ENCODE measurements at regions not wholly inside any gene's neighbourhood (a gene's known extent, or its start where the extent isn't known, plus 50 kb on each side); places are given as distances from the start of the nearest gene placed in this dataset.

DNA sequence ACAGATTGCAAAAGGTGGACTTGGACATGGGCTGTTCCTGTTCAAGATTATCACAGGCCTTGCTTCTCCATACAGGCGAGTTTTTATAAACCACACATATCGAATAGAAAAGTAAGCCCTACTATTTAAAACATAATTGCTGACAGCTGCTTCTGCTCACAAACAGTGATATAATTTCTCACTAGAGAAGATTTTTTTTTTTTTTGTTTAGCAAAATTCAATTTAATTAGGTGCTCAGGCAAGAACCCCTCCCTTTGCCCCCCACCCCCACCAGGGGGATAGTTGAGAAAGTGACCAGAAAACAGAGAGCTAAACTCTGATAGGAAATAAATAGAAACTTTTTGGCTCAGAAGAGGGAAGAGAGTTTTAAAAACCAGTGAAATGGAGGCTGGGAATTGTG, 132.8 kb upstream of the CRY1 start:
- no peak for DNase-seq

GRCh38 chr12:107228076-107228475, 134.7 kb upstream of the CRY1 start:
- no peak for DNase-seq

DNA sequence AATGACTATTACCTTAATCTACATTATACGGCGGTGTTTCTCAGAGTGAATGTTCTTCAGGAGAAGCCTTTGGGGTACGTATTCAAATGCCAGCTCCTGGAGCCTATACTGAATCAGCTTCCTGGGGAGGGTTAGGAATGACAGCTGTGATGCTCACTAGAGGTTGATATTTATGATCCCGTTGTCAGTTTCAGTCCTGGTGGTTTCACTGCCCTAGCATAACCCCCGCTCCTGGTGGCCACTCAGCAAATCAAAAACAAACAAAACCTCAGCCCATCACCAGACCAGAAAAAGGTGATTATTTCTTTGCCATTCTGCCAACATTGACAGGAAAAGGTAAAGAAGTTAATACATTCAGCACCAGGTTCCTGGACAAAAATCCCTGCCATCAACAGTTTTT, 136.5 kb upstream of the CRY1 start:
- DNase-seq = no peak

DNA sequence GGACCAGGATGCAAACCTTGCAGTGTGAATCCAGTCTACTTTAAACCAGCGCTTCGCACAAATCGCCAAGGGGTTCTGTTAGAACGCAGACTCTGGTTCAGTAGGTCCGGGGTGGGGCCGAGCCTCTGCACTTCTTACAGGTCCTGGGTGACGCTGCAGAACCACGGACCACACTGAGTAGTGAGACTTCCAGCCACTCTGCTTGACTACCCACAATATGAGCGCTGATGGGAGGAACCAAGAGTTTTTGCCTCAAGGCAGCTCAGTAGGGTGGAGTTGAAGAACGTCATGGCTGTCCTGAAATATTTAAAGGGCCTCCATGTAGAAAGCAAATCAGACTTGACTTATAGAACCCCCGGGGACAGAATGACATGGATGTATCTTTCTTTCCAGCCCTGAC, 138.0 kb upstream of the CRY1 start:
- DNase-seq = no peak

DNA sequence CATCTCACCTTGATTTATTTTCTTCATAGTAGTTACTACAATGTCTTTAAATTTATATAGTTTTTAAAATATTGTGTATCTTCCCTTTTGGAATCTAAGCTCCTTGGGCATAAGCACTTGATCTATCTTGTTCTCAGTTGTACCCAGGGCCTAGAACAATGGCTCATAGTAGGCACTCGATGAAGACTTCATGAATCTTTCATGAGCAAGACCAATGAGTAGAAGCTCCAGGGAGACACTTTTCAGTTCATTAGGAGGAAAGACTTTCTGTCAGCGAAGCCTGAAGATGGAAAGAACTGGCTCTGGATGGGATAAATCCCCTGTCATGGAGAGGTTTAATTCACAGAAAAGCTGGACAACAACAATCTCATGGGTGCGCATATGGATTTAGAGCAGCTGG, 140.2 kb upstream of the CRY1 start:
- DNase-seq = no peak

- DNase-seq = no peak
These were observed 142.3 kb upstream of the CRY1 start for GRCh38 chr12:107235600-107235999.

GRCh38 chr12:107236824-107237511, 143.6 kb upstream of the CRY1 start:
- no peak for DNase-seq

- no peak for DNase-seq
These were observed 144.9 kb upstream of the CRY1 start for GRCh38 chr12:107238296-107238695.

DNA sequence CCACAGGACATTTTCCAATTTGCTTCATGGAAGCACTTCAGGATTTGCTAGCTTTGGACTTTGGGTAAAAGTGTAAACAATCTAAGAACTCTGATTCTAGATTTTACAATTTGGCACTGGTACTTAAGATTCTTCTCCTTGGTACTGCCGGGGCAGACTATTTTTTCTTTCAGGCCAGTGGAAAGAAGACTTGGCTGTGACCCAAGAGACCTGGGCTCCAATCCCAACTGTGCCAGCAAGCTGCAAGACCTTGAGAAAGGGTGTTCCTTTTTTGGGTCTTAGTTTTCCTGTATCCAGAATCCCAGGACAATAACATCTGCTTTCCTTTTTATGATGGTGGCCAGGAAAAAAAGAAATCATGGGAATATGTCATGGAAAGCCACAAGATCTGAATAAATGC, 148.1 kb upstream of the CRY1 start:
- no peak for DNase-seq

DNA sequence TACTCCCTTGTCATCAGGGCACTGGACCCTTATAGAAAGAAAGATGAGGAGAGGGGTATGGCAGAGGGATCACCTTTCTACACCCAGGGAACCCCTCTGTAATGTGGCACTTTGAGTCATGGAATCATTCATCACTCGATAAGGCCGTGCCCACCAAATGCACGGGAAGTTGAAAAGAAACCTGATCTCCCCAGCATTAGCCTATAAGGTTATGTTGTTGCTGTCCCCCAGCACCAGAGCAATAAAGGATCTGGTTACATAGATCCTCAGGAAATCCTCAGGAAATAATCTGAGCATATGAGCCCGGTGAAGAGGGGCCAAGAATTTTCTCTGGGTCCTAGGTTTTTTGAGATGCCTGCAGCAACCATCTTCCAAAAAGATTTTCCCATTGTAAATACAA, 148.8 kb upstream of the CRY1 start:
- no peak for DNase-seq

- DNase-seq = no peak
These were observed 150.0 kb upstream of the CRY1 start for GRCh38 chr12:107243341-107243740.

GRCh38 chr12:107244584-107244983, 151.2 kb upstream of the CRY1 start:
- no peak for DNase-seq

DNA sequence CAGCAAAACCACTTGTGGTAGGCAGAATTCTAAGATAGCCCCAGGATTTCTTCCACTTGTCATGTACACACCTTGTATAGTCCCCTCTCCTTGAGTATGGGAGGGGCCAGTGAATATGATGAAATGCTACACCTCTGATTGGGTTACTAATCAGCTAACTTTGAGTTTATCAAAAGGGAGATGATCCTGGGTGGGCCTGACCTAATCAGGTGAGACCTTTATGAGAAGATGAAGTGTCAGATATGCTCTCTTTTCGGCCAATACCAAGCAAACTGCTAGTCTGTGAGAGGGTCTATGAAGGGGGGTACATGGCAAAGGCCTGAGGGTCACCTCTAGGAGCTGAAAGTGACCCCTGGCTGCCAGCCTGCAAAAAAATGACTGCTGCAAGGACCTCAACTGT, 154.3 kb upstream of the CRY1 start:
- no peak for DNase-seq

DNA sequence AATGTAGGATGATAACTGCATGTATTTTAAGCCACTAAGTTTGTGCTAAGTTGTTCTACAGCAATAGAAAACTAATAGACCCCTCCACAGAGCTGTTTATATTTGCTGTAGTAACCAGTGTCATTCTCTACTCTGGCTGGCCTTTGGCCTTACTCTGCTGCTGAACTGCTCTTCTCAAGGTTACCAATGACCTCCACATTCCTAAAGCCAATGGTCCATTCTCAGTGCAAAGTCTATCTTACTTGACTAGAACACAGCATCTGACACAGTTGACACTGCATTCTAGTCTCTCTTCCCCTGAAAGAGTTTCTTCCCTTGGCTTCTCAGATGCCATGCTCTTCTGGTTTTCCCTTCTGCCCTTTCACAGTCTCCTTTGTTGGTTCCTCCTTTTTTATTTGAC, 154.8 kb upstream of the CRY1 start:
- DNase-seq = no peak

DNA sequence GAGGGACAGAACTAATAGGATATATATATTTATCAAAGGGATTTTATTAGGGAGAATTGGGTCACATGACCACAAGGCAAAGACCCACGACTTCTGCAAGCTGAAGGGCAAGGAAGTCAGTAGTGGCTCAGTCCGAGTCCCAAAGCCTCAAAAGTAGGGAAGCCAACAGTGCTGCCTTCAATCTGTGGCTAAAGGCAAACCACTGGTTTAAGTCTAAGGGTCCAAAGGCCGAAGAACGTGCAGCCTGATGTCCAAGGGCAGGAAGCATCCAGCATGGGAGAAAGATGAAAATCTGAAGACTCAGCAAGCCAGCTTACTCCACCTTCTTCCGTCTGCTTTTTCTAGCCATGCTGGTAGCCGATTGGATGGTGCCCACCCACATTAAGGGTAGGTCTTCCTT, 157.9 kb upstream of the CRY1 start:
- DNase-seq = no peak

GRCh38 chr12:107253361-107253760, 160.0 kb upstream of the CRY1 start:
- DNase-seq = no peak

DNA sequence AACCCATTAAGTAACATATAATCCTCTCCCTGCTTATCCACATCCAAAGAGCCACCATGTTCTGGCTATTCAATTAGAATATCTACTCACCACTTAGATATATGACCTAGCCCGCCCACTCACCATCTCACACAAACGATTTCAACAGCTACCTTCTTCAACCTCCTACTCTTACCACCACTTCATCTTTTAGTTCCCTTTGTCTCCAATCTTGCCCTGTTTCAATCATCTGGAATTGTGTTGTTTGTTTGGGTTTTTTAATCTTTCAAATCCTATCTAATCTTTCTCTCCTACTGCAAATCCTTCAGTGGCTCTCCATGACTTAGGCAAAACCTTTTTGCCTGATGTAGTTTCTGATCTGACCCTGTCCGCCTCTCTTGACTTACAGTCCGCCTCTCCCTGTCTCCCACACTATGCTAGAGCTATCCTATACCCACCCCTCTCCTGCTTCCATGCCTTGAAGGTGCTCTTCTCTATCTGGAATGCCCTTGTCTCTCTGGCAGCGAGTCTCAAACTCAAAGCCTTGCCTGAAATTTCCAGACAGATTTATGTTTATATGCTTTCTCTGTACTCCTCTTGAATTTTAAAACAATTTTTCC, 161.0 kb upstream of the CRY1 start:
- DNase-seq = no peak

- no peak for DNase-seq
These were observed 165.4 kb upstream of the CRY1 start for GRCh38 chr12:107258780-107259179.

GRCh38 chr12:107263980-107264379, 170.6 kb upstream of the CRY1 start:
- DNase-seq = no peak

GRCh38 chr12:107264667-107265066, 171.3 kb upstream of the CRY1 start:
- no peak for DNase-seq

- no peak for DNase-seq
These were observed 174.3 kb upstream of the CRY1 start for GRCh38 chr12:107267604-107268003.

GRCh38 chr12:107271523-107271922, 178.2 kb upstream of the CRY1 start:
- no peak for DNase-seq

DNA sequence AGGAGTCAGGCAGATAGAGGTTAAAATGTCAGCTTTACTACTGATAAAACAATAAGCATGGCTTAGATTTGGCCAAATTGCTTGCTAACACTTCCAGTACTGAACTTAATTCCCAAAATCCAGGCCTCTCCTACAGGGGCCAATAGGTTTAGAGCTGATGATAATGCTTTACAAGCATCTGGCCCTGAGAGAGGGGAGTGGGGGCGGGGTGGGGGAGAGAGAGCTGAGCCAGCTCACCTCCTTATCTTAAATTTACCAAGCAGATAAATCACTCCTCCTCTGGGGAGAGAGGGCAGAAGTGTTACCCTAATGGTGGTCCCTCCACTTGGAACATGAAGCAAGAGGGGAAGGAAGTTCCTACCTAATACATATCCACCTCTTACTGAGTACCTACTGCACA, 182.2 kb upstream of the CRY1 start:
- no peak for DNase-seq

- DNase-seq = no peak
These were observed 184.5 kb upstream of the CRY1 start for GRCh38 chr12:107277855-107278254.

DNA sequence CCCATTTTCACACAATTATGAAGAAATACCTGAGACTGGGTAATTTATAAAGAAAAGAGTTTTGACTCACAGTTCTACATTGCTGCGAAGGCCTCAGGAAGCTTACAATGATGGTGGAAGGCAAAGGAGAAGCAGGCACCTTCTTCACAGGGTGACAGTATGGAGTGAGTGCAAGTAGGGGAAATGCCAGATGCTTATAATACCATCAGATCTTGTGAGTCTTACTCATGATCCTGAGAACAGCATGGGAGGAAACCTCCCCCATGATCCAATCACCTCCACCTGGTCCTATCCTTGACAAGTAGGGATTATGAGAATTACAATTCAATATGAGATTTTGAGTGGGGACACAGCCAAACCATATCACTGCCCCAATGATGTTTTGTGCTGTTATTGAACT, 189.3 kb upstream of the CRY1 start:
- DNase-seq = no peak

Measured in NCI-H1436 treated with DMSO at 0.1 percent for 48 hours (cell line).